Neural crest cell (in vitro differentiated cells): ENCODE measurements at regions not wholly inside any gene's neighbourhood (a gene's known extent, or its start where the extent isn't known, plus 50 kb on each side); places are given as distances from the start of the nearest gene placed in this dataset.

Experiments
- DNase-seq: peaks from one replicate; pipeline ENCODE4 v3.0.0; 2021; ENCODE audit warnings: low read depth, mixed read lengths, low spot score
- H3K27ac Mint-ChIP-seq: one replicate; pipeline ENCODE4 v1.8.0; 2021; ENCODE audit warnings: mild to moderate bottlenecking, mixed read lengths; ENCODE audit not compliant: unreplicated experiment
- H3K27me3 Mint-ChIP-seq: 2 replicates; pipeline ENCODE4 v1.8.0; 2021; ENCODE audit warnings: low read depth, mild to moderate bottlenecking, mixed read lengths
- H3K36me3 Mint-ChIP-seq: 2 replicates; pipeline ENCODE4 v1.8.0; 2021; ENCODE audit warnings: low read depth, mild to moderate bottlenecking, mixed read lengths
- H3K4me1 Mint-ChIP-seq: 2 replicates; pipeline ENCODE4 v1.8.0; 2021; ENCODE audit warnings: mixed read lengths
- H3K4me3 Mint-ChIP-seq: one replicate; pipeline ENCODE4 v1.8.0; 2021; ENCODE audit warnings: mild to moderate bottlenecking, mixed read lengths
- H3K9me3 Mint-ChIP-seq: 2 replicates; pipeline ENCODE4 v1.8.0; 2021; ENCODE audit warnings: mixed read lengths
- CTCF ChIP-seq: fragments of 200-600 bp; sonication (generic); conservative IDR thresholded peaks from 2 replicates; pipeline ENCODE4 v1.5.0; 2021; ENCODE audit warnings: antibody characterized with exemption, mild to moderate bottlenecking

GRCh38 chr21:16154951-16155635 lies 425.3 kb downstream of the USP25 start:
- peaks cover 4% of the 10 kb centered on the region for H3K9me3 Mint-ChIP-seq
- TF ChIP-seq CTCF, result no peak
- H3K4me3 Mint-ChIP-seq, result no peak overlapping the region
- no peak overlapping the region for H3K27ac Mint-ChIP-seq
- DNase-seq, result no peak
- H3K36me3 Mint-ChIP-seq, result peaks cover 2% of the 10 kb centered on the region
- H3K27me3 Mint-ChIP-seq, result no peaks in the 10 kb centered on the region
- H3K4me1 Mint-ChIP-seq, result no peaks in the 10 kb centered on the region

- Mint-ChIP-seq H3K4me3 (no peak overlapping the region), H3K27ac (no peak overlapping the region), H3K27me3 (no peaks in the 10 kb centered on the region), H3K4me1 (no peaks in the 10 kb centered on the region), H3K9me3 (peaks cover 6% of the 10 kb centered on the region), H3K36me3 (peaks cover 2% of the 10 kb centered on the region)
- no peak for TF ChIP-seq CTCF
- DNase-seq, result no peak
Observed at GRCh38 chr21:16156841-16157489, 427.2 kb downstream of the USP25 start.

GRCh38 chr21:16159213-16159970 lies 429.6 kb downstream of the USP25 start:
- no peak for TF ChIP-seq CTCF
- H3K4me1 Mint-ChIP-seq, result no peaks in the 10 kb centered on the region
- no peaks in the 10 kb centered on the region for H3K36me3 Mint-ChIP-seq
- H3K27me3 Mint-ChIP-seq, result no peaks in the 10 kb centered on the region
- peaks cover 6% of the 10 kb centered on the region for H3K9me3 Mint-ChIP-seq
- H3K27ac Mint-ChIP-seq, result no peak overlapping the region
- DNase-seq, result no peak
- H3K4me3 Mint-ChIP-seq, result no peak overlapping the region

- H3K27ac Mint-ChIP-seq, result no peak overlapping the region
- H3K27me3 Mint-ChIP-seq, result no peaks in the 10 kb centered on the region
- peaks cover 6% of the 10 kb centered on the region for H3K9me3 Mint-ChIP-seq
- no peaks in the 10 kb centered on the region for H3K36me3 Mint-ChIP-seq
- DNase-seq, result no peak
- no peak for TF ChIP-seq CTCF
- no peak overlapping the region for H3K4me3 Mint-ChIP-seq
- no peaks in the 10 kb centered on the region for H3K4me1 Mint-ChIP-seq
Observed at GRCh38 chr21:16159971-16160350, 430.2 kb downstream of the USP25 start.

- no peak overlapping the region for H3K4me3 Mint-ChIP-seq
- H3K27me3 Mint-ChIP-seq, result no peaks in the 10 kb centered on the region
- peaks cover 6% of the 10 kb centered on the region for H3K9me3 Mint-ChIP-seq
- H3K27ac Mint-ChIP-seq, result no peak overlapping the region
- DNase-seq, result no peak
- TF ChIP-seq CTCF, result no peak
- no peaks in the 10 kb centered on the region for H3K36me3 Mint-ChIP-seq
- peaks cover 2% of the 10 kb centered on the region for H3K4me1 Mint-ChIP-seq
Observed at GRCh38 chr21:16162953-16163352, 433.2 kb downstream of the USP25 start.
